Liver (tissue), 3 donors: ENCODE measurements at regions not wholly inside any gene's neighbourhood (a gene's known extent, or its start where the extent isn't known, plus 50 kb on each side); places are given as distances from the start of the nearest gene placed in this dataset.

Experiments used
- TAF1 ChIP-seq: conservative IDR thresholded peaks from 2 replicates; pipeline ENCODE4 v1.6.1; 2016; ENCODE audit warnings: antibody characterized with exemption, mild to moderate bottlenecking
- TF ChIP-seq, protein P1 (sequence below): fragments of 150-350 bp; IDR thresholded peaks from 2 replicates; pipeline ENCODE4 v1.5.1; 2017; ENCODE audit warnings: improper control_type of control experiment, low read depth, low read length; ENCODE audit not compliant: missing input control
- donor health status: healthy.
- donor health status: healthy.

- TF ChIP-seq, protein P1, sequence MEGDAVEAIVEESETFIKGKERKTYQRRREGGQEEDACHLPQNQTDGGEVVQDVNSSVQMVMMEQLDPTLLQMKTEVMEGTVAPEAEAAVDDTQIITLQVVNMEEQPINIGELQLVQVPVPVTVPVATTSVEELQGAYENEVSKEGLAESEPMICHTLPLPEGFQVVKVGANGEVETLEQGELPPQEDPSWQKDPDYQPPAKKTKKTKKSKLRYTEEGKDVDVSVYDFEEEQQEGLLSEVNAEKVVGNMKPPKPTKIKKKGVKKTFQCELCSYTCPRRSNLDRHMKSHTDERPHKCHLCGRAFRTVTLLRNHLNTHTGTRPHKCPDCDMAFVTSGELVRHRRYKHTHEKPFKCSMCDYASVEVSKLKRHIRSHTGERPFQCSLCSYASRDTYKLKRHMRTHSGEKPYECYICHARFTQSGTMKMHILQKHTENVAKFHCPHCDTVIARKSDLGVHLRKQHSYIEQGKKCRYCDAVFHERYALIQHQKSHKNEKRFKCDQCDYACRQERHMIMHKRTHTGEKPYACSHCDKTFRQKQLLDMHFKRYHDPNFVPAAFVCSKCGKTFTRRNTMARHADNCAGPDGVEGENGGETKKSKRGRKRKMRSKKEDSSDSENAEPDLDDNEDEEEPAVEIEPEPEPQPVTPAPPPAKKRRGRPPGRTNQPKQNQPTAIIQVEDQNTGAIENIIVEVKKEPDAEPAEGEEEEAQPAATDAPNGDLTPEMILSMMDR: no peak
- TF ChIP-seq TAF1: no peak
Observed at GRCh38 chr15:96969732-96970710, 639.5 kb downstream of the NR2F2 start.
